ENCODE measurements at regions not wholly inside any gene's neighbourhood (a gene's known extent, or its start where the extent isn't known, plus 50 kb on each side); places are given as distances from the start of the nearest gene placed in this dataset.
A peak's percentile ranks its signal among the peaks of the same experiment; 100 is the strongest.

DNA sequence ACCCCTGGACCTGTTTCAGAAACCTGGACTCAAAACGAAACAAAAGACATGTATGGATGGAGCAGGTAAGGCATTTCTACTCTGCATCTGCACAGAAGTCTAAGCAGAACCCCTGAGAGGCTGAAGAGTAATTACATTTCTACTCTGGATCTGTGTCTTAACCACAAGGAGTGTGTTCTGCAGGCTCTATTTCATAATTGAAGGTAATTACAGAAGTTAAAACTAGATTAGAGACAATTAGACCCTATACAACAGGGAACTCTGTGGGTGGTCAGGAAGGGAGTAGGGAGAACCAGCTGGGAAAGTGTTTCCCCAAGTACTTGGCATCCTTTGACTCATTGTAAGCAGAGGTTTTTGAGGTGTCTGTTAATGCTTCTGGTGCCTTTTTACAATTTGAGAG, 69.8 kb downstream of the IGSF1 start:
- ChIA-PET POLR2A (ENCODE audit: low non-redundant PET) (no interaction called here), CTCF (no interaction called here)
- Histone ChIP-seq H3K27me3 (replicated peaks; ENCODE audit: insufficient read depth, low read depth, low read length, poor library complexity) (peaks cover 30% of the 10 kb centered on the region), H3K27ac (ENCODE audit: low read depth, low read length, poor library complexity, severe bottlenecking) (no peak overlapping the region), H3K9me3 (ENCODE audit: low read depth, low read length, poor library complexity, severe bottlenecking) (no peaks in the 10 kb centered on the region), H3K4me1 (ENCODE audit: insufficient read depth, low read length, poor library complexity, severe bottlenecking) (no peaks in the 10 kb centered on the region), H3K4me3 (ENCODE audit: low read depth, low read length, poor library complexity, severe bottlenecking) (no peak overlapping the region), H3K36me3 (ENCODE audit: insufficient read depth, low read length, poor library complexity, severe bottlenecking) (no peaks in the 10 kb centered on the region)
- intact Hi-C loops (cut with micrococcal nuclease; ENCODE audit: unreplicated experiment), result no loop called here
- no TSS peak for BruUV-seq (replicated peaks)
- no peak for TF ChIP-seq EZH2 (IDR thresholded peaks at IDR 0.05; ENCODE audit: borderline replicate concordance, low read depth, low read length, poor library complexity, severe bottlenecking)
- no peak for TF ChIP-seq CTCF (conservative IDR thresholded peaks at IDR 0.05; ENCODE audit: low read depth, low read length)
- DNase-seq (ENCODE audit: low spot score), result peak; percentile 47

DNA sequence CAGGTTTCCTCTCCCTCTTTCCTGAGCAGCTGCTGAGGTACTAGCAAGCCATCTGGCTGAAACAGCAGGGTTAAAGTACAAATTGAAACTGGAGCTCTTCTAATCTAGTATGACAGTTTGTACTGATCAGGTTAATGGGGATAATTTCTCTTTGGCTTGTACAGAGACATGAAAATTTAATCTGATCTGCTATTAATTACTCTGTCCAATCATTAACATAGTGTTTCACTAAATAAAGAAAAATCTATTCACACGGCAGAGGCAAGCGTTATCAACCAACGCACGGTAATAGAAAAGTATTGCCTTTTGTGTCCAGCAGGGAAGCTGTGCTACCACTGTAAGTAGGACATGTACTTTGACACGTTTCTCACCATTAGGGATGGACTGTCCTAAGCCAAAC, 71.1 kb downstream of the IGSF1 start:
- Histone ChIP-seq H3K27ac (ENCODE audit: low read depth, low read length, poor library complexity, severe bottlenecking) (no peak overlapping the region), H3K4me3 (ENCODE audit: low read depth, low read length, poor library complexity, severe bottlenecking) (no peak overlapping the region), H3K27me3 (replicated peaks; ENCODE audit: insufficient read depth, low read depth, low read length, poor library complexity) (peaks cover 35% of the 10 kb centered on the region), H3K4me1 (ENCODE audit: insufficient read depth, low read length, poor library complexity, severe bottlenecking) (no peaks in the 10 kb centered on the region), H3K36me3 (ENCODE audit: insufficient read depth, low read length, poor library complexity, severe bottlenecking) (no peaks in the 10 kb centered on the region), H3K9me3 (ENCODE audit: low read depth, low read length, poor library complexity, severe bottlenecking) (no peaks in the 10 kb centered on the region)
- no peak for DNase-seq (ENCODE audit: low spot score)
- POLR2A ChIA-PET (ENCODE audit: low non-redundant PET), result no interaction called here
- CTCF ChIA-PET, result no interaction called here
- intact Hi-C loops (cut with micrococcal nuclease; ENCODE audit: unreplicated experiment), result no loop called here
- BruUV-seq (replicated peaks), result no TSS peak
- TF ChIP-seq CTCF (conservative IDR thresholded peaks at IDR 0.05; ENCODE audit: low read depth, low read length), result no peak
- no peak for TF ChIP-seq EZH2 (IDR thresholded peaks at IDR 0.05; ENCODE audit: borderline replicate concordance, low read depth, low read length, poor library complexity, severe bottlenecking)

DNA sequence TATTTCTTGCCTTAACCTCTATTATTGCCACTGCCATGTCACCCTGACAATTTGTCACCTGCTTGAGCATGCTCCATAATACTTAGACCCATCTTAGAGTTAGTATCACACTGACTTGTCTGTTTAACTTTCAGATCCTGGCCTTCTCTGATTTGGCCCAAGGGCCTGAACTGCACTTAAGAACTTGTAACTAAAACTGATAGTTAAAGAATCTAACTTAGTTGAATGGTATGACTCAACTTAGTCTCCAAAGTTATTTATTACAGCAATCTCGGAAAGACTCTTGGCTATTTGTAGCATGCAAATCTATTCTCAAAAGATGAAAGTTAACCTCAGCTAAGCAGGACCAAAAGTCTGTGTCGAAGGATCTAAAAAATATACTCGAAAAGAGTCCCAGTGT, 72.3 kb downstream of the IGSF1 start:
- CTCF ChIA-PET, result no interaction called here
- H3K4me1 ChIP-seq (ENCODE audit: insufficient read depth, low read length, poor library complexity, severe bottlenecking), result no peaks in the 10 kb centered on the region
- no TSS peak for BruUV-seq (replicated peaks)
- H3K4me3 ChIP-seq (ENCODE audit: low read depth, low read length, poor library complexity, severe bottlenecking), result no peak overlapping the region
- no peak for TF ChIP-seq EZH2 (IDR thresholded peaks at IDR 0.05; ENCODE audit: borderline replicate concordance, low read depth, low read length, poor library complexity, severe bottlenecking)
- no peak for TF ChIP-seq CTCF (conservative IDR thresholded peaks at IDR 0.05; ENCODE audit: low read depth, low read length)
- H3K36me3 ChIP-seq (ENCODE audit: insufficient read depth, low read length, poor library complexity, severe bottlenecking), result no peaks in the 10 kb centered on the region
- intact Hi-C loops (cut with micrococcal nuclease; ENCODE audit: unreplicated experiment), result no loop called here
- H3K9me3 ChIP-seq (ENCODE audit: low read depth, low read length, poor library complexity, severe bottlenecking), result no peaks in the 10 kb centered on the region
- no peak for DNase-seq (ENCODE audit: low spot score)
- peaks cover 35% of the 10 kb centered on the region for H3K27me3 ChIP-seq (replicated peaks; ENCODE audit: insufficient read depth, low read depth, low read length, poor library complexity)
- POLR2A ChIA-PET (ENCODE audit: low non-redundant PET), result no interaction called here
- H3K27ac ChIP-seq (ENCODE audit: low read depth, low read length, poor library complexity, severe bottlenecking), result no peak overlapping the region
